Duodenal mucosa (tissue), 2 donors: ENCODE measurements at regions not wholly inside any gene's neighbourhood (a gene's known extent, or its start where the extent isn't known, plus 50 kb on each side); places are given as distances from the start of the nearest gene placed in this dataset.

Experiments
- H3K27ac ChIP-seq: one replicate; pipeline ENCODE4 v1.7.0; 2013; ENCODE audit warnings: low read depth, low read length
- H3K27me3 ChIP-seq, 2 donors: one replicate each; pipeline ENCODE4 v1.7.0; 2013; ENCODE audit warnings: low read length in 2 of 2, control low read depth in 1 of 2; ENCODE audit not compliant: insufficient read depth in 2 of 2, control insufficient read depth in 1 of 2
- H3K36me3 ChIP-seq, 2 donors: one replicate each; pipeline ENCODE4 v1.7.0; 2013; ENCODE audit warnings: low read length in 2 of 2, control low read depth in 1 of 2; ENCODE audit not compliant: insufficient read depth in 2 of 2, control insufficient read depth in 1 of 2
- H3K4me1 ChIP-seq, 2 donors: one replicate each; pipeline ENCODE4 v1.7.0; 2013; ENCODE audit warnings: low read length in 2 of 2, control low read depth in 1 of 2; ENCODE audit not compliant: insufficient read depth in 2 of 2, control insufficient read depth in 1 of 2
- H3K4me3 ChIP-seq, 2 donors: one replicate each; pipeline ENCODE4 v1.7.0; 2013; ENCODE audit warnings: low read length in 2 of 2, low read depth in 1 of 2
- H3K9ac ChIP-seq, 2 donors: one replicate each; pipeline ENCODE4 v1.7.0; 2013; ENCODE audit warnings: low read length in 2 of 2, low read depth in 1 of 2
- H3K9me3 ChIP-seq, 2 donors: one replicate each; pipeline ENCODE4 v1.7.0; 2013; ENCODE audit warnings: low read length in 2 of 2, control low read depth in 1 of 2; ENCODE audit not compliant: control insufficient read depth in 1 of 2

DNA sequence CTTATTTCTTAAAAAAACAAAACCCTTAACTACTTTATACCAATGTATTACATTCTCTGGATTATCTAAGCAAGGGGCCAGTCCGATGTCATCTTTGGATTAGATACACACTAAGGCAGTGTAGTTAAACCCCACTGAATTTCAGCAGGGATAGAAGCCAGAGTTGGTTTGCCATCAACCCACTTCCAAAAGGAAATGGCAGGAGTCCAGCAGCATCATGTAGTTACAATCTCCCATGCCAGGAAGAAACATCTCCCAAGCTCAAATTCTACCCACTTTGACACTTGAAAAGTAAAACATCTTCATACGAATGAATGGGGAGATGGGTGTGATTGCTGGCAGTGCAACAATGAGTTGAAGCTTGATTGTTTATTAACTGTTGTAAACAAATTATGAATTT lies 203.5 kb upstream of the PLXNC1 start:
- Histone ChIP-seq H3K9ac (no peak overlapping the region), H3K27ac (no peak overlapping the region), H3K36me3 (no peaks in the 10 kb centered on the region), H3K9me3 (no peaks in the 10 kb centered on the region), H3K4me3 (no peak overlapping the region), H3K27me3 (no peaks in the 10 kb centered on the region), H3K4me1 (no peaks in the 10 kb centered on the region)

DNA sequence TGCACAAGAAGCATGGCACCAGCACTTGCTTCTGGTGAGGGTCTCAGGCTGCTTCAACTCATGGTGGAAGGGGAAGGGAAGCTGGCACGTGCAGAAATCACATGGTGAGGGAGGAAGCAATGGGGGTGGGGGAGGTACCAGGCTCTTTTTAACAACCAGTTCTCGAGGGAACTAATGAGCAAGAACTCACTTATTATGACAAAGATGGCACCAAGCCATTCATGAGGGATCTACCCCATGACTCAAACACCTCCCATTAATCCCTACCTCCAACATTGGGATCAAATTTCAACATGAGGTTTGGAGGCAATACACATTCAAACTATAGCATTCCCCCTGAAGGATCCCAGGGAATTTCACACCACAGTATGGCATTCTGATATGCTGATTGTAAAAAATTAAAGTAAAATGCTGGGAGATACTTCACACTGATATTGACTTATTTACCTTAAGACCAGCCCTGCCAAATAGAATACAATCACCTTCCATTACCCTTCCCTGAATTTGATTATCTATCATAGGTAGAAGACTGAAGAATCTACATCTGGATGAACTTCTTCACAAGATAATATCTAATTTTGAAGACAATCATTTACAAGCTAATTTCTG lies 201.7 kb upstream of the PLXNC1 start:
- no peak overlapping the region for H3K27ac ChIP-seq
- H3K9ac ChIP-seq: no peak overlapping the region
- no peaks in the 10 kb centered on the region for H3K9me3 ChIP-seq
- no peaks in the 10 kb centered on the region for H3K27me3 ChIP-seq
- H3K36me3 ChIP-seq: no peaks in the 10 kb centered on the region
- H3K4me1 ChIP-seq: no peaks in the 10 kb centered on the region
- H3K4me3 ChIP-seq: no peak overlapping the region

DNA sequence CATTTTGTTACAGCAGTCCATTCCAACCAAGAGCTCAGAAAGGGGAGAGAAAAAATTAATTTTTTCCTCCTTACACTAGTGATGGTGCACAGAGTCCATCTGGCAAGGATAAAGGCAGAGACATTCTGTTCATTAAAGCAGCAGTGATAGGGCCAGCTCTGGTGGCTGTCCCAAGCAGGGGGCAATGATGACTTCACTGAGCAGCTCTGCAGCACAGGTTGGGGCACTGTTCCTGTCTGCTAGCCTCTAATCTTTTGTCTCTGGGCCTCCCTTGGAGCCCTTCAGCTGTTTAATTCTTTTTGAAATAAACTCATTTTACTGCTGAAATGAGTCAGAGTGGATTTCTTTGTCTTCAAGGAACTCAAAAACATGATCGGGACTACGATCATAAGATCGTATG lies 200.9 kb upstream of the PLXNC1 start:
- Histone ChIP-seq H3K9ac (no peak overlapping the region), H3K4me3 (no peak overlapping the region), H3K4me1 (no peaks in the 10 kb centered on the region), H3K27ac (no peak overlapping the region), H3K9me3 (no peaks in the 10 kb centered on the region), H3K27me3 (no peaks in the 10 kb centered on the region), H3K36me3 (no peaks in the 10 kb centered on the region)

DNA sequence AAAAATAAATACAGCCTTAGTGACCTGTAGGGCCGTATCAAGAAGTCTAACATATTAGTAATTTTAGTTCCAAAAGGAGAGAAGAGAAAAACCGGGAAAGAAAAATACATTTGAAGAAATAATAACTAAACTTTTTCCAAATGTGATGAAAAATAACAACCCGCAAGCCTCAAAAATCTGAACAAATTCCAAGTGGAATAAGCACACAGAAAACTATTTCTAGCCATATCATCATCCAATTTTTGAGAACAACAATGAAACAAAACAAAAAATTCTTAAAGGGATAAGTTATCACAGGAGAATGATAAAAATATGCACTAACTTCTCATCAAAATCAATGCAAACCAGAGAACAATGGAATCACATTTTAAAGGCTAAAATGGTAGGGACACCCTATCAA lies 198.1 kb upstream of the PLXNC1 start:
- Histone ChIP-seq H3K27ac (no peak overlapping the region), H3K4me1 (no peaks in the 10 kb centered on the region), H3K9ac (no peak overlapping the region), H3K4me3 (no peak overlapping the region), H3K36me3 (no peaks in the 10 kb centered on the region), H3K27me3 (no peaks in the 10 kb centered on the region), H3K9me3 (no peaks in the 10 kb centered on the region)

DNA sequence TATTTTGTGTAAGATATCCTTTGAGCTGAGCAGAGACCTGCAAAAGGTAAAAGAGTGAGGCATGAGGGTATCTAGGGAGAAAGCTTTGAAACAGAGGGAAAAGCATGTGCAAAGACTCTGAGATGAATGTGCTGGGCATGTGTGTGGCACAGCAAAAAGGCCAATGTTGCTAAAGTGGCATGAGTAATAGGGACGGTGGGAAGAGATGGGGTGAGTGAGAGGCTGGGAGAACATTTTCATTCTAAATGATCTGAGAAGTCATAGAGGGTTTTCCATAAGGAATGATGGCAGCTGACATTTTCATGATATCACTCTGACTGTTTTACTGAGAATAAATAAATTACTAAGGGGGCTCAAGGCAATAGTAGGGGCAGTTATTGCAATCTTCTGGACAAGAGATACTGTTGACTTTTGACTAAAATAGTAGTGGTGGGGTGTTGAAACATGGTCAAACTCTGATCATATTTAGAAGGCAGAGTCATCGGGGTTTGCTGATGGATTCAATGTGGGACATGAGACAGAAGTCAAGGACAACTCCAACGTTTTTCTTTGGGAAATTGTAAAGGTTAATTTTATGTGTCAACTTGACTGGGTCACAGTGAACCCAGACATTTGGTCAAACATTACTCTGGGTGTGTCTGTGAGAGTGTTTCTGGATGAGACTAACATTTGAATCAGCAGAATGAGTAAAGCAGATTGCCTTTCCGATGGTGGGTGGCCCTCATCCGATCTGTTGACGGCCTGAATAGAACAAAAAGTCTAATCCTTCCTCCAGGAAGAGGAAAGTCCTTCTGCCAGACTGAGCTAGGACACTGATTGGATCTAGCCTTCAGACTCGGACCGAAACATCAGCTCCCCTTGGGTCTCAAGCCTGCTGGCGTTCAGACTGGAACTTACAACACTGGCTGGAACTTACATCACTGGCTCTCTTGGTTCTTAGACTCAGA lies 193.9 kb upstream of the PLXNC1 start:
- Histone ChIP-seq H3K36me3 (no peaks in the 10 kb centered on the region), H3K9me3 (no peaks in the 10 kb centered on the region), H3K4me1 (no peaks in the 10 kb centered on the region), H3K27me3 (no peaks in the 10 kb centered on the region), H3K27ac (no peak overlapping the region), H3K4me3 (no peak overlapping the region), H3K9ac (no peak overlapping the region)

DNA sequence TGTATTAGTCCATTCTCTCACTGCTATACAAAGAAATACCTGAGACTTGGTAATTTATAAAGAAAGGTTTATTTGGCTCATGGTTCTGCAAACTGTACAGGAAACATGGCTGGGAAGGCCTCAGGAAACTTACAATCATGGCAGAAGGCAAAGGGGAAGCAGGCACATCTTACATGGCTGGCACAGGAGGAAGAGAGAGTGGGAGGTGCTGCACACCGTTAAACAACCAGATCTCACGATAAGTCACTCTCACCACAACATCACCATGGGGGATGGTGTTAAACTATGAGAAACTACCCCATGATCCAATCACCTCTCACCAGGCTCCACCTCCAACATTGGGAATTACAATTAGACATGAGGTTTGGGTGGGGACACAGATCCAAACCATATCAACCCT lies 191.8 kb upstream of the PLXNC1 start:
- no peak overlapping the region for H3K4me3 ChIP-seq
- no peak overlapping the region for H3K9ac ChIP-seq
- H3K27me3 ChIP-seq: no peaks in the 10 kb centered on the region
- H3K27ac ChIP-seq: no peak overlapping the region
- H3K9me3 ChIP-seq: no peaks in the 10 kb centered on the region
- H3K4me1 ChIP-seq: no peaks in the 10 kb centered on the region
- H3K36me3 ChIP-seq: no peaks in the 10 kb centered on the region

DNA sequence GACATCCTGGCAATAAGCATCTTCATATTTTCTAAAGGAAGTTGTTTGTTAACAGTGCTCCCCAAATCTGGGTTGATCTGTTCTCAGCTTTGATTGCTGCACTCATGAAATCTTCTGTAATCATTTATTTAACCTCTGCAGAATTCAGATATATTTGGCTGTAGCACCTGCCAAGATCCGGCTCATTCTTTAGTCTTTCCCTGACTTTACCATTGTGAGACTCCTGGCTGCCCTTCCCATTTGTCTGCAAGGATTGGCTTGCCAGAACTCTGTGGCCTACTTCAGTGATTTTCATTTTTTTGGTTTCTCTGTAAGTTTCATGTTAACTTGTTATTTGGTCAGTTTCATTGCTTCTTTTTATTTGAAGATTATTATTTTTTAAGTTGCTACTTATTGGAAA lies 191.2 kb upstream of the PLXNC1 start:
- no peak overlapping the region for H3K27ac ChIP-seq
- no peaks in the 10 kb centered on the region for H3K9me3 ChIP-seq
- H3K27me3 ChIP-seq: no peaks in the 10 kb centered on the region
- no peaks in the 10 kb centered on the region for H3K36me3 ChIP-seq
- no peak overlapping the region for H3K4me3 ChIP-seq
- H3K9ac ChIP-seq: no peak overlapping the region
- no peaks in the 10 kb centered on the region for H3K4me1 ChIP-seq

DNA sequence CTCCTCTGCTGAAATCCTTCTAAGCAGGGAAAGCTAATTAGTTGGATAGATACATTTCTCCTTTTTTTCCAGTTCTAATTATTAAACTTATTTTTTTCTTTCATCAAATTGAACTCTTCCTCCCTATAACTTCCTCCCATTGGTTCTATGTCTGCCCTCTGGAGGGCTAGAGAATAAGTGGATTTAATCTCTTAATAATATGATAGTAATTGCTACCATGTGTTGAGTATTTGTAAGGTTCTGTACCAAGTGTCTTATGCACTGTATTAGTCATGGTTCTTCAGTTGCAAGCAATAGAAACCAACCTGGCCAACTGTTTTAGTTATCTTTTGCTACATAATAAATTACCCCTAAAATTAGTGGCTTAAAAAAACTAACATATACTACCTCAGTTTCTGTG lies 190.5 kb upstream of the PLXNC1 start:
- Histone ChIP-seq H3K27ac (no peak overlapping the region), H3K4me3 (no peak overlapping the region), H3K9me3 (no peaks in the 10 kb centered on the region), H3K36me3 (no peaks in the 10 kb centered on the region), H3K9ac (no peak overlapping the region), H3K27me3 (no peaks in the 10 kb centered on the region), H3K4me1 (no peaks in the 10 kb centered on the region)

DNA sequence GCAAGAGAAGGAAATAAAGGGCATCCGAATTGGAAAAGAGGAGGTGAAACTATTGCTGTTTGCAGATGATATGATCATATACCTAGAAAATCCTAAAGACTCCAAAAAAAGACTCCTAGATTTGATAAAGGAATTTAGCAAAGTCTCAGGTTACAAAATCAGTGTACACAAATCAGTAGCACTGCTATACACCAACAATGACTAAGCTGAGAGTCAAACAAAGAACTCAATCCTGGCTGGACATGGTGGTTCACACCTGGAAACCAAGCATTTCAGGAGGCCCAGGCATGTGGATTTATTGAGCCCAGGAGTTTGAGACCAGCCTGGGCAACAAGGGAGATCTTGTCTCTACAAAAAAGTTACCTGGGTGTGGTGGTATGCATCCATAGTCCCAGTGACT lies 188.7 kb upstream of the PLXNC1 start:
- Histone ChIP-seq H3K4me3 (no peak overlapping the region), H3K9ac (no peak overlapping the region), H3K36me3 (no peaks in the 10 kb centered on the region), H3K4me1 (no peaks in the 10 kb centered on the region), H3K9me3 (no peaks in the 10 kb centered on the region), H3K27ac (no peak overlapping the region), H3K27me3 (no peaks in the 10 kb centered on the region)

DNA sequence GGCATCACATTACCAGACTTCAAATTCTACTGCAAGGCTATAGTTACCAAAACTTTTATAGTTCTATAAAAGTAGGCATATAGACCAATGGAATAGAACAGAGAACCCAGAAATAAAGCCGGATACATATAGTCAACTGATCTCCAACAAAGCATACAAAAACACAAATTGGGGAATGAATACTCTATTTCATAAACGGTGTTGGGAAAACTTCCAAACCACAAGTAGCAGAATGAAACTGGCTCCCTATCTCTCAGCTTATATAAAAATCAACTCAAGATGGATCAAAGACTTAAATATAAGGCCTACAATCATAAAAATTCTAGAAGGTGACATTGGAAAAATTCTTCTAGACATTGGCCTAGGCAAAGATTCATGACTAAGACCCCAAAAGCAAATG lies 187.9 kb upstream of the PLXNC1 start:
- Histone ChIP-seq H3K4me3 (no peak overlapping the region), H3K27ac (no peak overlapping the region), H3K27me3 (no peaks in the 10 kb centered on the region), H3K4me1 (no peaks in the 10 kb centered on the region), H3K36me3 (no peaks in the 10 kb centered on the region), H3K9me3 (no peaks in the 10 kb centered on the region), H3K9ac (no peak overlapping the region)
